RWPE2 (cell line): ENCODE measurements at regions not wholly inside any gene's neighbourhood (a gene's known extent, or its start where the extent isn't known, plus 50 kb on each side); places are given as distances from the start of the nearest gene placed in this dataset.

Source experiments
- ATAC-seq: fragments of 200-7000 bp; cut with Tn5 transposase; 3 replicates; pipeline ENCODE4 v1.9.1; 2021; ENCODE audit warnings: low read depth
- DNase-seq: peaks from one replicate; pipeline ENCODE4 v3.0.0-alpha.2; 2020; ENCODE audit warnings: low spot score
- H3K27ac ChIP-seq: fragments of 450-650 bp; 2 replicates; pipeline ENCODE4 v1.5.1; 2017; ENCODE audit warnings: mild to moderate bottlenecking; ENCODE audit not compliant: poor library complexity, severe bottlenecking
- H3K27me3 ChIP-seq: fragments of 250-450 bp; sonication (Bioruptor Pico); 2 replicates; pipeline ENCODE4 v1.5.1; 2021; ENCODE audit warnings: mild to moderate bottlenecking, moderate library complexity; ENCODE audit not compliant: insufficient read depth, poor library complexity, severe bottlenecking
- H3K36me3 ChIP-seq: fragments of 250-450 bp; sonication (Bioruptor Pico); 2 replicates; pipeline ENCODE4 v1.5.1; 2020; ENCODE audit warnings: low read depth, mild to moderate bottlenecking, moderate library complexity
- H3K4me1 ChIP-seq: fragments of 250-450 bp; sonication (Bioruptor Pico); 2 replicates; pipeline ENCODE4 v1.5.1; 2021; ENCODE audit warnings: mild to moderate bottlenecking, moderate library complexity; ENCODE audit not compliant: insufficient read depth, poor library complexity, severe bottlenecking
- H3K4me3 ChIP-seq: fragments of 250-450 bp; sonication (Bioruptor Pico); 2 replicates; pipeline ENCODE4 v1.5.1; 2021; ENCODE audit warnings: mild to moderate bottlenecking, moderate library complexity; ENCODE audit not compliant: severe bottlenecking
- H3K9me3 ChIP-seq: fragments of 250-450 bp; sonication (Bioruptor Pico); 2 replicates; pipeline ENCODE4 v1.5.1; 2021; ENCODE audit warnings: mild to moderate bottlenecking, moderate library complexity; ENCODE audit not compliant: severe bottlenecking
- CTCF ChIP-seq: fragments of 450-650 bp; IDR thresholded peaks from one replicate; pipeline ENCODE4 v1.5.1; 2017; ENCODE audit warnings: mild to moderate bottlenecking, moderate library complexity; ENCODE audit not compliant: poor library complexity, severe bottlenecking

GRCh38 chr20:55584964-55585363 is 420.4 kb downstream of the CBLN4 start:
- H3K9me3 ChIP-seq: no peaks in the 10 kb centered on the region
- no peak for TF ChIP-seq CTCF

GRCh38 chr20:55584307-55584706 is 421.0 kb downstream of the CBLN4 start:
- Histone ChIP-seq H3K27ac (no peak overlapping the region), H3K36me3 (no peaks in the 10 kb centered on the region), H3K27me3 (peaks cover 3% of the 10 kb centered on the region), H3K4me3 (no peak overlapping the region), H3K9me3 (no peaks in the 10 kb centered on the region), H3K4me1 (peaks cover 19% of the 10 kb centered on the region)
- ATAC-seq (no peak), DNase-seq (no peak)
- no peak for TF ChIP-seq CTCF

More at GRCh38 chr20:55584964-55585363, 420.4 kb downstream of the CBLN4 start:
- H3K4me1 ChIP-seq: peaks cover 13% of the 10 kb centered on the region
- no peaks in the 10 kb centered on the region for H3K36me3 ChIP-seq
- DNase-seq (no peak), ATAC-seq (no peak)
- H3K27ac ChIP-seq: no peak overlapping the region
- no peak overlapping the region for H3K4me3 ChIP-seq
- peaks cover 3% of the 10 kb centered on the region for H3K27me3 ChIP-seq

- DNase-seq (no peak), ATAC-seq (no peak)
- Histone ChIP-seq H3K27me3 (no peaks in the 10 kb centered on the region), H3K4me1 (peaks cover 21% of the 10 kb centered on the region), H3K9me3 (no peaks in the 10 kb centered on the region), H3K36me3 (no peaks in the 10 kb centered on the region), H3K4me3 (no peak overlapping the region), H3K27ac (no peak overlapping the region)
- TF ChIP-seq CTCF: no peak
Observed at GRCh38 chr20:55583036-55583435, 422.3 kb downstream of the CBLN4 start.

GRCh38 chr20:55582498-55582897 is 422.8 kb downstream of the CBLN4 start:
- H3K36me3 ChIP-seq: no peaks in the 10 kb centered on the region
- H3K27me3 ChIP-seq: no peaks in the 10 kb centered on the region
- no peak for DNase-seq

GRCh38 chr20:55581519-55581918 is 423.8 kb downstream of the CBLN4 start:
- no peak overlapping the region for H3K27ac ChIP-seq
- no peak for TF ChIP-seq CTCF
- H3K36me3 ChIP-seq: no peaks in the 10 kb centered on the region
- no peaks in the 10 kb centered on the region for H3K9me3 ChIP-seq
- peaks cover 21% of the 10 kb centered on the region for H3K4me1 ChIP-seq
- no peak overlapping the region for H3K4me3 ChIP-seq
- no peaks in the 10 kb centered on the region for H3K27me3 ChIP-seq
- no peak for ATAC-seq
- no peak for DNase-seq

More at GRCh38 chr20:55582498-55582897, 422.8 kb downstream of the CBLN4 start:
- no peak for TF ChIP-seq CTCF
- peaks cover 21% of the 10 kb centered on the region for H3K4me1 ChIP-seq
- no peak overlapping the region for H3K4me3 ChIP-seq
- no peak overlapping the region for H3K27ac ChIP-seq
- no peak for ATAC-seq
- no peaks in the 10 kb centered on the region for H3K9me3 ChIP-seq
